Activated T-cell treated with anti-CD3 and anti-CD28 coated beads, Interleukin-2, amount 50 U/mL, for 72 hours (primary cell): ENCODE measurements at regions not wholly inside any gene's neighbourhood (a gene's known extent, or its start where the extent isn't known, plus 50 kb on each side); places are given as distances from the start of the nearest gene placed in this dataset.

Experiments
- ATAC-seq, 2 donors: fragments of 150-1000 bp; cut with Tn5 transposase; replicated peaks in 1 of 2; 2 replicates each; pipeline ENCODE4 v1.10.0; 2021; ENCODE audit warnings: moderate library complexity in 2 of 2, mild to moderate bottlenecking in 1 of 2
- DNase-seq, 2 donors: peaks; one replicate each; pipeline ENCODE4 v3.0.0; 2021 to 2022; ENCODE audit warnings: mixed read lengths in 1 of 2
- H3K27ac Mint-ChIP-seq: one replicate; pipeline ENCODE4 v1.8.0; 2022; ENCODE audit warnings: mild to moderate bottlenecking, moderate library complexity, mixed read lengths
- H3K27me3 Mint-ChIP-seq: one replicate; pipeline ENCODE4 v1.8.0; 2022; ENCODE audit warnings: low read depth, mixed read lengths
- H3K36me3 Mint-ChIP-seq, 2 donors: one replicate each; pipeline ENCODE4 v1.8.0; 2022; ENCODE audit warnings: mixed read lengths in 2 of 2, mild to moderate bottlenecking in 1 of 2; ENCODE audit not compliant: insufficient read depth in 2 of 2
- H3K4me1 Mint-ChIP-seq: one replicate; pipeline ENCODE4 v1.8.0; 2022; ENCODE audit warnings: low read depth, mixed read lengths
- H3K4me3 Mint-ChIP-seq, 2 donors: one replicate each; pipeline ENCODE4 v1.8.0; 2022; ENCODE audit warnings: mild to moderate bottlenecking in 2 of 2, mixed read lengths in 2 of 2, moderate library complexity in 2 of 2
- H3K9me3 Mint-ChIP-seq, 2 donors: one replicate each; pipeline ENCODE4 v1.8.0; 2022; ENCODE audit warnings: mixed read lengths in 2 of 2

DNA sequence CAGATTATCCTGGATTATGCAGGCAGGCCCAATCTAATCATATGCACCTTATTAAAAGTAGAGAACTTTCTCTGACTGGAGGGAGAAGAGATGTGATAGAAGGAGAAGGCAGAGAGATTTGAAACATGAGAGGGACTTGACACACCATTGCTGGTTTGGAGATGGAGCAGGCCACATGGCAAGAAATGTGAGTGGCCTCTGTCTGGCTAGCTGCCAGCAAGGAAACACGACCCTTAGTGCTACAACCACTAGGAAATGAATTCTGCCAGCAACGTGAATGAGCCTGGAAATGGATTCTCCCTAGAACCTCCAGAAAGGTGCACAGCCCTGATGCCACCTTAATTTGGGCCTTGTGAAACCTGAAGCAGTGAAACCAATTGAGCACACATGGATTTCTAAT is 79.5 kb upstream of the MBNL3 start:
- Mint-ChIP-seq H3K36me3 (no peaks in the 10 kb centered on the region), H3K4me1 (no peaks in the 10 kb centered on the region), H3K9me3 (no peaks in the 10 kb centered on the region), H3K27me3 (peaks cover 35% of the 10 kb centered on the region), H3K27ac (no peak overlapping the region), H3K4me3 (no peak overlapping the region)
- ATAC-seq (no peak), DNase-seq (no peak)

DNA sequence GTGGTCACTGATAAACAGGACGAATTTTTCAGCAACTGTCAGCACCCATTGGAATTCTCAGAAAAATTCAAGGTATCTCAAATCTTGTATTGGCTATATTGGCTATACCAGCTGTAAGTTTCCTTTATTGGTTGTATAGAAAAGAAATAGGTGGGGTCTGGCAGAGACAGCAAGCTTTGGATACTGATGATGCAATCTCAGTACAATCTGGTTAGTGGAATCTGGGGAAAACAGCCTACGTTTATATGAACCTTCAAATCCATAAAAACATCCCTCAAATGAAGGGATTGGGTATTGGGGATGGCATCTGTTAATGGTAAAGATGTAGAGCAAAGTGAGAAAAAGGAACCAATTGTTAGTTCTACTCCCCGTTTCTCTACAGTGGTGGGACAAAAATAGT is 76.4 kb upstream of the MBNL3 start:
- no peak overlapping the region for H3K4me3 Mint-ChIP-seq
- no peaks in the 10 kb centered on the region for H3K4me1 Mint-ChIP-seq
- no peak for DNase-seq

DNA sequence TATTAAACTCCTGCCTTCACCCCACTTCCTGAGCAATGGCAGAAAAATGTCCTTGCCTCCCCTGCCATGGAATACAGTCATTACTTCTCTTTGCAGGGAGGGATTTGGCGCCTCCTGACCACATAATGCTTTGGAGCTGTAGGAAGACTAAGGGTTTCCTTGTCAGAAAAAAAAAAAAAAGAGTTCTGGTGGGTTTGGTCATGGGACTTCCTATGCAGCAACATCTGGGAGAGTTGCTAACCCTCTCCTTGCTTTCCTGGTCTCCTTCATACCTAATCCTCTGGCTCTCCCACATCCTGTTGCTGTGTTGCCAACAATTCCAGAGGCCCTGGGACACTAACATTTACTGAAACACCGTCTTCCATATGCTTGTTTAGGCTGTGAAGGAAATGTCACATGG is 75.1 kb upstream of the MBNL3 start:
- no peak for ATAC-seq
- Mint-ChIP-seq H3K4me1 (no peaks in the 10 kb centered on the region), H3K36me3 (no peaks in the 10 kb centered on the region)

More for the DNA sequence above, 76.4 kb upstream of the MBNL3 start:
- H3K27me3 Mint-ChIP-seq = peaks cover 55% of the 10 kb centered on the region
- no peak for ATAC-seq
- no peaks in the 10 kb centered on the region for H3K36me3 Mint-ChIP-seq
- H3K9me3 Mint-ChIP-seq = no peaks in the 10 kb centered on the region
- H3K27ac Mint-ChIP-seq = no peak overlapping the region

DNA sequence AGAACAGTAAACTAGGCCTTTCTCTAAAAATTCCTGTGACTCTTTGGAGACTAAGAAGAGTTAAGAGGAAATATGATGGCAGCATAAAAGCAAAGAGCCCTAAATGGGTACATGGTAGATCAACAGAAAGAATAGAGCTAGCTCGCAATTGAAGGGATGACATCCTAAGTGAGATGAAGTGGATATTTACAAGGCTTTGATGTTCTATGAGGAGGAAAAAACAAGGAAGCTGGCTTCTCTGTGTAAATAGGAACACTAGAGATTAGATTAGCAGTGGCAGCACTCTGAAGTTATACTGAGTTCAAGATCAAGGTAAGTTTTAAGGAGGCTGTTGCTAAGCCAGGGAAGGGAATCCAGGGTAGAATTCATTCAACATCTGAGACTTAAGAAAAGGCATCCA is 73.1 kb upstream of the MBNL3 start:
- H3K4me3 Mint-ChIP-seq = no peak overlapping the region
- H3K27me3 Mint-ChIP-seq = peaks cover 60% of the 10 kb centered on the region
- H3K27ac Mint-ChIP-seq = no peak overlapping the region
- H3K4me1 Mint-ChIP-seq = no peaks in the 10 kb centered on the region
- DNase-seq = no peak
- no peaks in the 10 kb centered on the region for H3K36me3 Mint-ChIP-seq
- no peak for ATAC-seq
- H3K9me3 Mint-ChIP-seq = no peaks in the 10 kb centered on the region

More for the DNA sequence above, 75.1 kb upstream of the MBNL3 start:
- Mint-ChIP-seq H3K27me3 (peaks cover 60% of the 10 kb centered on the region), H3K9me3 (no peaks in the 10 kb centered on the region), H3K27ac (no peak overlapping the region), H3K4me3 (no peak overlapping the region)
- no peak for DNase-seq

DNA sequence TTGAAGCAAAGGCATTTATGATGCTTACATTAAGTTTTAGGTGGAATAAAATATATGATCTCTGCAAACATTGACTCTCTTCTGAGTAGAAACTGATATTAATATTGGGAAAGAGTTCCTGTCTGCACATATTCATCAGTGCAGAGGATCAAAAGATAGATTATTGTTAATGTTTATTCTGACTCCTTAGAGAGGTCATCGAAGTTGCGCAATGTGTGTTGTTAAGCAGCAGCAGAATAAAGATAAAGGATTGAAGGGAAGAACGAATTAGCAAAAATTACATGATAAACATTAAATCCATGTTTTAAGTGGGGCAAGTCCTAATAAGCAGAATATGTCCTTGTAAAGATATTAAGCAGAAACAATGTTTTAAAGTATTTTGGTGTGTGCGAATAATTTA is 72.6 kb upstream of the MBNL3 start:
- no peak for DNase-seq
- Mint-ChIP-seq H3K27me3 (peaks cover 60% of the 10 kb centered on the region), H3K4me1 (no peaks in the 10 kb centered on the region), H3K27ac (no peak overlapping the region), H3K4me3 (no peak overlapping the region), H3K36me3 (no peaks in the 10 kb centered on the region), H3K9me3 (no peaks in the 10 kb centered on the region)
- no peak for ATAC-seq

DNA sequence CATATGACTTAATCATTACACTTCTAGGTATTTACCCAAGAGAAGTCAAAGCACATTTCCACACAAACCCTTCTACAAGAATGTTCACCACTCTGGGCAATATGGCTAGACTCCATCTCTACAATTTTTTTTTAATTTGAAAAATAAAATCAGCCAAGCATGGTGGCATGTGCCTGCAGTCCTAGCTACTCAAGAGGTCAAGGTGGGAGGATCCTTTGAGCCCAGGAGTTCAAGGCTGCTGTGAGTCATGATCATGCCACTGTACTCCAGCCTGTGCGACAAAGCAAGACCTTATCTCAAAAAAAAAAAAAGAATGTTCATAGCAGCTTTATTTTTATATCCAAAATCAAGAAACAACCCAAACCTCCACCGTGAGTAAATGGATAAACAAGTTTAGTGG is 70.3 kb upstream of the MBNL3 start:
- H3K9me3 Mint-ChIP-seq = no peaks in the 10 kb centered on the region
- DNase-seq (no peak), ATAC-seq (no peak)
- no peak overlapping the region for H3K27ac Mint-ChIP-seq
- H3K27me3 Mint-ChIP-seq = peaks cover 68% of the 10 kb centered on the region
- H3K36me3 Mint-ChIP-seq = no peaks in the 10 kb centered on the region
- no peak overlapping the region for H3K4me3 Mint-ChIP-seq
- no peaks in the 10 kb centered on the region for H3K4me1 Mint-ChIP-seq

DNA sequence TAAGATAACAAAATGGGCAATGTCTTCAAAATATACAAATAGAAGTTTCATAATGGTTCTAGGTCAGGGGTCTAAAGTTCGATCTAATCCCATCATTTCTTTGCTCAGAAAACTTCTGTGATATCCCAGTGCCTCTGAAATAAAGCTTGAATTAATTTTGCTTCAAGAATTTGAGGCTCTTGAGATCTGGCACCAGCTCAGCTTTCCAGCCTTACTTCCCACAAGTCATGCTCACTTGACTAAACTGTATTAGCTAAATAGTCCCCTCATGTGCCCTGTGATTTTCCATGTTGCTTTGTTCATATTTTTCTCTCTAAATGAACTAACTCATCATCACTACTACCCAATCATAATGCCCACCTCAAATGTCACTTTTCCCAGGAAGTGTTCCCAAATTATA is 50.8 kb upstream of the MBNL3 start:
- H3K27ac Mint-ChIP-seq = no peak overlapping the region

More for the DNA sequence above, 50.8 kb upstream of the MBNL3 start:
- Mint-ChIP-seq H3K36me3 (no peaks in the 10 kb centered on the region), H3K4me1 (no peaks in the 10 kb centered on the region), H3K4me3 (no peak overlapping the region), H3K27me3 (peaks cover 29% of the 10 kb centered on the region), H3K9me3 (no peaks in the 10 kb centered on the region)
- DNase-seq (no peak), ATAC-seq (no peak)
